ENCODE measurements at regions not wholly inside any gene's neighbourhood (a gene's known extent, or its start where the extent isn't known, plus 50 kb on each side); places are given as distances from the start of the nearest gene placed in this dataset.

DNA sequence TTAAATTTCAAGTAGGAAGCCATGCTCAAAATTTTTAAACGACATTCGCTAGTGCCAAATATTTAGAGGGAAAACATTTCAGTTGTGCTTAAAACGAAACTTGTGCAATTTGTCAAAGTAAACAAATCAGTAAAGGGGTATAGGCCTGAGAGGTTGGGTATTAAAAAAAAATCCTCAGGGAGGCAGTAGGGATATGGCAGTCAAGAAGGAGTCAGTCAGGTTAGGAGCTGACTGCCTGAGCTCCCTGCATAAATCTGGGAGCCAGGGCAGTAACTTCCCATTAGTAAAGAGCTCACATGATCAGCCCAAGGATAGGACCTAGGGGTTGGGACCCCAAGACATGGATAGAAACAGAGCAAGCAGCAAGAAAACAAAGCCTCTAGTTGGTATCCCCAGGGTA lies 120.7 kb upstream of the STAC start:
- DNase-seq (ENCODE audit: low read depth) = no peak

DNA sequence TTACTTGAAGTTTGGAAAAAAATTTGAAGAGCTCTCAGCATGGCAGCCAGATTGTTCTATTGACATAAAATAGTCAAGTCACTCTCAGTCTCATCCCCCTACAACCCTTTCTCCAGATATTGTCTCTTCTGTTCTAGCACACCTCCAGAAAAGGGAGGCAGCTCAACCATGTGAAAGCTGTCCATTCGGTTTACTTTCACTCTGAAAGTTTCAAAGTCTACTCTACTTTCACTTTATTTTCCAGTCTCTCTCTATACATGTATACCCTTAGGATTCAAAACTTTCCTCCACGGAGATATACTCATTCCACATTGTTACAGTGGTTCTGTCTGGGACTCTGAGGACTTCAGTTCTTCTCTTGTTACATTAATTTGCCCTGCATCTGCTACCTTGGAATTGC lies 111.0 kb upstream of the STAC start:
- no peak for DNase-seq (ENCODE audit: low read depth)

DNA sequence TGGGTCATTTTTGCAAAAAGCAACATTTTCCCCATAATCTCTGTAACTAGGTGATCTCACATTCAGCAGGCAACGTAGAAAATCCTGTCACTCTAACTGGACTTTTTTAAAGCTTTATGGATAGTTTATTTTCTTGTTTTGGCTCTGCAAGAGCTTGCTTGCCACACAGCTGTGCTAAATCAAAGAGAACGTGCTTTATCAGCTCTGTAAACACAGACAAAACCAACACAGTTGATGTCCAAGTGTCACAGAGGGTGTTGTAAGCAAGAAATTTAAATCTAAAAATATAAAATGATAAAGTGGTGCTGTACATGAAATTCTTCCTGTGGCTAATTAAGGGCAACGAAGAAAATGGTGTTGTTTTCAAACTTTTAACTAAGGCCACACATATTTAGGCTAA lies 97.5 kb upstream of the STAC start:
- DNase-seq (ENCODE audit: low read depth) = no peak

DNA sequence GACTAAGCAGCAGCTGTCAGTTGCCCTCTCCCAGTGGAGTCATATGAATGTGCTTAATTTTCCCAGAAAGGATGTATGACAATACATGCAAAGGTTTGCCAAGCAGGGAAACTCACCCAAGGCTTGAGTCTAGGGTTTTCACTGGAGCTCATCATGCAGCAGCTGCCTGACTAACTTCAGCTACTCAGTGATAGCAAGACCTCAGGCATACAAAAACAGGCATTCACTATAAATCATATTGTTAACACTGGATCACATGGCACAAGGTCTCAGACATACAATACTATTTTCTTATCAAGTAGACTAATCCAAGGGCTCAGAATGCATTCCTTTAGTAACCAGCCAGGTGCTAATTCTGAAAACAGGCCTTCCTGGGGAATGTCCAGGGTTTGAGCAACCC lies 85.0 kb upstream of the STAC start:
- peak; percentile 65 for DNase-seq (ENCODE audit: low read depth)

DNA sequence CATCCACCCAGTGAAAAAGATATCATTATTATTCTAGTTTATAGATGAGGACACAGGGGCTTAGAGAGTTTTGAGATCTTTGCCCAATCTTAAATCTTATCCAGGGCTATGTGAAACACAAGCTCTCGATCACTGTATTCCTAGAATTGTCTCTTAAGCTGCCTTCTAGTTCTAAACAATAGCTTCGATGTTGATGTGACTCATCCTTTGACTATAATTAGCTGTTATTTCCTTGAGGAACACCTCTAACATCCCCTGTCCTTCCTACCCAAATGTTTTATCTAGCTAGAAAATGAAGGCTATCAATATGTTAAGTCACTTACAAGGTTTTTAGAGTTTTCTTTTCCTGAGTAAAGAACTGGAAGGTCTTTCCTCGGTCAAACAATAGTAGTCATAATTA lies 83.1 kb upstream of the STAC start:
- no peak for DNase-seq (ENCODE audit: low read depth)

DNA sequence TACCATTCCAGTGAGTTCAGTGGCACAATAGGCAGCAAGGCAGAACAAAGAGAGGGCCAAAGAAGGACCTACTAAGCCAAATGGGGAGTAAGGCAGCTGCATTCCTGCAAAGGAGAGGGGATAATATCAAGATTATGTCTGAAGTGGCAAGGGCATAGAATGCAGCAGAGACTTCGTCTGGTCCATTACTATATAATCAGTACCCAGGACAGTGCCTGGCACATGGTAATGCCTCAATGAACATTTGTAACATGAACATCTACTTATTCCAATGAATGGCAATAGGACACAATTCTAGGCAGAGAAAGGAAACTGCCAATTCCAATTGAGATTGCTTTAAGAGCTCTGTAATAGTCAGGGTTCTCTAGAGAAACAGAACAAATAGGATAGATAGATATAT lies 82.1 kb upstream of the STAC start:
- DNase-seq (ENCODE audit: low read depth) = no peak

DNA sequence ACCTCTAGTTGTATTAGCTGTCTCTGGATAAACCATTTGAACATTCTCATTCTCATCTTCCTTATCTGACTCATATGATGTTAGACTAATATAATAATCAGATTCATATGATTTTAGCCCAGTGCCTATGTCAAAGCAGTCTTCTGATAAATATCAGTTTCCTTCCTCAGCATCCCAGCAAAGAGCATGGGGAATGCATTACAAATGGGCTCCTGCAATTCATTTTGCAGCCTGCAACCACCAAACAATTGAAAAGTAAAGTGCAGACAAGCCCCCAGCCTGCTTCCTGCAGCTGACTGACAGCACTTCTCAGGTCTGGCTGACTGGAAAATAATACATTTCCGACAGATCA lies 78.2 kb upstream of the STAC start:
- no peak for DNase-seq (ENCODE audit: low read depth)

DNA sequence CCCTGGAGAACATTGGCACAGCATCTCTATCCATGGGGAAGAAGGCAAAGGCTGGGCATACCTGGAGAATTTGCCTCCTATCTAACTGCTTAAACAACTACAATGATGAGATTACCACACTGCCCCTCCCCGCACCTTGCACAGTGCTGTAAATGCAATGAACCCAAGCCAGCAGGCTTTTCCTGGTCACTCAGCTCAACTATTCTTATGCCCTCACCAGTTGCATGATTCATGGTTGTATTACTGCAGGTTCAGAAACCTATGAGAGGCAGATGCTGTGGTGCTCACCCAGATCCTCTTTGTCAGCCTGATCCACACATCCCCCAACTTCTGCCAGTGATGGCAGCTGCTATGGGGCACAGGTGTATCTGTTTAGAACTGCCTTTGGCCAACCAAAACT lies 77.7 kb upstream of the STAC start:
- DNase-seq (ENCODE audit: low read depth) = no peak

DNA sequence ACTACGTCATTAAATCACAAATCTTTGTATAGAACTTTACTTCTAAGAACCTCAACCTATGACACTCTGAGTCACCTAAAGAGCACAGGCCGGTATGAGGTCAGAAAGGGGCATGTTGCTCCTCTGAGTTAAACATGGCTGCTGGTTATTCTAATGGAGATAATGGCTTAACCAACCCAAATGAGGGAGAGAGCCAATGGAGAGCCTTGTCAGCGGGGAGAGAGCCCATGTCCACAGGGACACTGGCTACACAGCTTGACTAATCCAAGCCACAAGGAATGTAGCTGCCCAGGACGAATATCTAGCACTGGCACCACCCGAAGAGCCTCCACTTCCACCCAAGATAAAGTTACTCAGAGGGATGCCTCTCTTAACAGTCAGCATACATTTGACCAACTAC lies 77.0 kb upstream of the STAC start:
- DNase-seq (ENCODE audit: low read depth) = peak; percentile 22

DNA sequence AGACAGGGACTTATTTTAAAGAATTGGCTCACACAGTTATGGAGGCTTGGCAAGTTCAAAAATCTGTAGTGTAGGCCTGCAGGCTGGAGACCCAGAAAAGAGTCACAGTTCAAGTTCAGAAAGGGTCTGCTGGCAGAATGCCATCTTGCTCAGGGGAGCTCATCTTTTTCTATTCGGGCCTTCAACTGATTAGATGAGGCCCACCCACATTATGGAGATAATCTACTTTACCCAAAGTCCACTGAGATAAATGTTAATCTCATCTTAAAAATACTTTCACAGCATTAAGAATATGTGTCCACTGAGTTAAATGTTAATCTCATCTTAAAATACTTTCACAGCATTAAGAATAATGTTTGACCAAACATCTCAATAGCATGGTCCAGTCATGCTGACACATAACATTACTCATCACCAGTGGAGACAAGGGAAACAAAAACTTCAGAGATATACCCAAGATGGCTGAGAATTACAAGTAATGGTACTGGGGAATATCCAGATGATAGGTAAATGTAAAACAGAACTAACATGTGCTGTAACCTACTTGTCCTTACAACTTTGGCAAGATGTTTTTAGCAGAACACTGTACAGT lies 74.3 kb upstream of the STAC start:
- peak; percentile 39 for DNase-seq (ENCODE audit: low read depth)

DNA sequence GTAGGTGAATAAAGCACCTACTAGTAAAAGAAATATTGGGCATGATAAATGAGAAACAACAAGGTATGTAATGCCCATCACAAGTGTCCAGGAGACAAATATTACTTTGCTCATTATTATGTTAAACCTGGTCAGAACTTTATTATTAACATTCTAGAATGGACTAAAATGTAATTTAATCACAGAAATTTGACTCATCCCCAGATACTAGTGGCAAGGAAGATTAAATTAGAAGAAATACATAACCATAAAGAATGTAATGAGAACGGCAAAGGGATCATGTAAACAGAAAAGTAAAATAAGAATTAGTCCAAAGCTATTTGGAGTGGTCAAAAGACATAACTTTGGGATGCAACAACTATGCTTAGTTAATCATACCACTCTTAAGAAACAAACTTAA lies 71.2 kb upstream of the STAC start:
- no peak for DNase-seq (ENCODE audit: low read depth)

DNA sequence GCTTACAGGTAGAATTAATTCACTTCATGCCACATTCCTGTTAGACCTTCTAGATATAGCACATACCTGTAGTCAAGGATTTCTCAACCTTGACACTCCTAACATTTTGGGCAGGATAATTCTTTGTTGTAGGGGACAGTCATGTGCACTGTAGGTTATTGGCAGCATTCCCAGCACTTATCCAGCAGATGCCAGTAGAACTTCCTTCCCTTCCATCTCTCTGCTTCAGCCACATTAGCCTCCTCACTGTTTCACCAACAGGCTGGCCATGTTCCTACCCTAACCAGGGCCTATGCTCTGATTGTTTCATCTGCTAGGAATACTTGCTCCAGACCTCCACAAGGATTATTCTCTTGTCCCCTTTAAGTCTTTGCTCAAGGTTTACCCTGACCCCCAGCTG lies 68.0 kb upstream of the STAC start:
- DNase-seq (ENCODE audit: low read depth) = peak; percentile 4

DNA sequence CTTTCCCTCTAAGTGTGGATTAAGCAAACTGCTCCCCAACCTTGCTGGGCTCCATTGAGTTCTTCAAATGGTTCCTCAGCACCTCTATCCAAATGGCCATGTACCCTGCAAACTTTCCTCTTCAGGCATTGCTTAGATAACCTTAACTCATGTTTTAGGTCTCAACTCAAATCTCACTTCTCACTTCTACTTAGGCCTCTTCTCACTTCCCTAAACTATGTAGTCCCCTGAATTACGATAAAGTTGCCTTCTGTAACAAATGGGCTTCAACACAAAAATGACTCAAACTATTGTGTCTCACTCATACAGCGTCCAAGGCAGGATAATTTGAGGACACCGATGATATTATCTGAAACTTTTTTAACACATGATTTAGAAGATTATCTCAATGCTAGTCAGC lies 62.4 kb upstream of the STAC start:
- no peak for DNase-seq (ENCODE audit: low read depth)

DNA sequence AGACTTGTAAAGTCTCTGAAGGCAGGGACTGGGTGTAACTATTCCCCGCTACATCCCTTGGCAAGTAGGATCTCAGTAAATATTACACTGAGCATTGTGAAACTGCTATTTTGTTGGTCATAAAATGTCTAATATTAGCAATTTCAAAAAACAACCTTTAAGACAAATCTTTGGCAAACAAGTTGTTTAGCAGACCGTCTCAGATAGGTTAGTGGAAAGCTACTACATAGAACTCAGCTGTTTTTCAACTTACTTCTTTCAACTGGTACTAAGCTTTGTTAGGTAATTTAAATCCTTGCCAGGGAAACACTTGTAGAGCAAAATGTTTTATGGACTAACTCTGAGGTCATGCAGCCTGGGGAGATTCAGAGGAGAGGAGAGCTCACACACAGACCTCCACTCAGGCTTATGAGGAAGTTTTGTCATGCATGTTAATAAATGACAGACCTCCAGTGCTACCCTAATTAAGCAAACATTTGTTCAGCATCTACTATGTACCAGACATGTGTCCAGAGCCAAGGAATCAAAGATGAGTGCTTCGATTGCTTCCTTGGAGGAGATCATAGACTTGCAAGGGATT lies 61.6 kb upstream of the STAC start:
- DNase-seq (ENCODE audit: low read depth) = no peak

DNA sequence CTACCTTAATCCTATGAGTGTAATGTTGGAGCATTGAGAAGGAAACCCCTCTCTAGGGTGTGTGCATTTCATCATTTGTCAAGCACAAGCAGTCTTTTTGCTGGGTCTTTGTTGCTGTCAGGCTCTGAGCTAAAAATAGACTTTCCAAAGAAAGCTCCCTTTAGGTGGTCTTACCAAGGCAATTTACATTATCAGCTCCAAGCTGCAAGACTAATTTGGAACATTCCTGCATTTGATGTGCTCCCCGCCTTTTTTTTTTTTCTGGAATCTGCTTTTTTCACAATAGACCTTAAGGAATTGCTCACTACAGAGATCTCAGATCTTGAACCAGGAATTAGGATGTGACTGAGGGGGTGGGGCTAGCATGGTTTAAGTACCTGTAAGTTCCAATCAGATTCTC lies 60.6 kb upstream of the STAC start:
- DNase-seq (ENCODE audit: low read depth) = no peak

Data from LHCN-M2 (cell line).